ENCODE measurements at regions not wholly inside any gene's neighbourhood (a gene's known extent, or its start where the extent isn't known, plus 50 kb on each side); places are given as distances from the start of the nearest gene placed in this dataset.
A peak's percentile ranks its signal among the peaks of the same experiment; 100 is the strongest.

DNA sequence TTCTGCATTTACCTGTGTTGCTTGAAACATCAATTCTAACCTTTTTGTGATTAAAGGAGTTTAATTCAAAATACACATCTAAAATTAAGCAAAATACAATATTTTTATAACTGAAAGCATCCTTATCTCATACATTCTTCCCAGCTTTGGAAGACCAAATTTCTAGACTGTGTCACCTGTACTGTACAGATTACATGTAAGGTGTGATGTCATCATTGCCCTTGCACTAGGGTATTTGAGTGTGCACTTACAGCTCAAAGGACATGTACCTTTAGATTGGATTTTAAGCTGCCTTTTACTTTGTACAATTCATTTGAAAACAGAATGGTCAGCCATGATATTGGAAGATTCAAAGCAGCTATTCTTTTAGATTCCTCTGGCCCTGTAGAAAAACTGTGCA is 932.8 kb upstream of the POU3F3 start:
- Histone ChIP-seq H3K9me3 (peaks cover 0 to 10% of the 10 kb centered on the region in 2 donors), H3K4me3 (no peak overlapping the region), H3K4me1 (no peaks in the 10 kb centered on the region), H3K27ac (no peak overlapping the region), H3K36me3 (no peaks in the 10 kb centered on the region), H3K27me3 (no peaks in the 10 kb centered on the region)
- ATAC-seq (no peak), DNase-seq (no peak)
- TF ChIP-seq, protein P1, sequence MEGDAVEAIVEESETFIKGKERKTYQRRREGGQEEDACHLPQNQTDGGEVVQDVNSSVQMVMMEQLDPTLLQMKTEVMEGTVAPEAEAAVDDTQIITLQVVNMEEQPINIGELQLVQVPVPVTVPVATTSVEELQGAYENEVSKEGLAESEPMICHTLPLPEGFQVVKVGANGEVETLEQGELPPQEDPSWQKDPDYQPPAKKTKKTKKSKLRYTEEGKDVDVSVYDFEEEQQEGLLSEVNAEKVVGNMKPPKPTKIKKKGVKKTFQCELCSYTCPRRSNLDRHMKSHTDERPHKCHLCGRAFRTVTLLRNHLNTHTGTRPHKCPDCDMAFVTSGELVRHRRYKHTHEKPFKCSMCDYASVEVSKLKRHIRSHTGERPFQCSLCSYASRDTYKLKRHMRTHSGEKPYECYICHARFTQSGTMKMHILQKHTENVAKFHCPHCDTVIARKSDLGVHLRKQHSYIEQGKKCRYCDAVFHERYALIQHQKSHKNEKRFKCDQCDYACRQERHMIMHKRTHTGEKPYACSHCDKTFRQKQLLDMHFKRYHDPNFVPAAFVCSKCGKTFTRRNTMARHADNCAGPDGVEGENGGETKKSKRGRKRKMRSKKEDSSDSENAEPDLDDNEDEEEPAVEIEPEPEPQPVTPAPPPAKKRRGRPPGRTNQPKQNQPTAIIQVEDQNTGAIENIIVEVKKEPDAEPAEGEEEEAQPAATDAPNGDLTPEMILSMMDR (IDR thresholded peaks at IDR 0.05): no peak
- intact Hi-C loops (cut with DNase I): no loop called here

DNA sequence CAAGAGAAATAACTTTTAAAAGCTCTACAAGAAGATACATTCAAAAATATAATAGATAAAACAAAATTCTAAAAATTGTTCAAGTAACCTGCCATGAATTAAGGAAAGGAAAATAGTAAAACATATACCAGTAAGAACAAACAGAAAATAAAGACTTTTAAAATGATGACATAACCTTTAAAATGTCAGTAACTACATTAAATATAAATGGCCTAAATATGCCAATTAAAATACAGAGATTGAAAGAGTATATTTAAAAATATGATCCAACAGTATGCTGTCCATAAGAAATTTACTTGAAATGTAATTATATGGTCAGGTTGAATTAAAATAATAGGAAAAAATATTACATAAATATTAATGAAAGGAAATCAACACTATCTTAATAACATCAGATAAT is 911.7 kb upstream of the POU3F3 start:
- Histone ChIP-seq H3K27me3 (no peaks in the 10 kb centered on the region), H3K9me3 (peaks cover 0 to 35% of the 10 kb centered on the region in 2 donors), H3K4me1 (no peaks in the 10 kb centered on the region), H3K36me3 (no peaks in the 10 kb centered on the region), H3K4me3 (no peak overlapping the region), H3K27ac (no peak overlapping the region)
- intact Hi-C loops (cut with DNase I): no loop called here
- TF ChIP-seq, protein P1 (IDR thresholded peaks at IDR 0.05): no peak
- ATAC-seq (no peak), DNase-seq (no peak)

DNA sequence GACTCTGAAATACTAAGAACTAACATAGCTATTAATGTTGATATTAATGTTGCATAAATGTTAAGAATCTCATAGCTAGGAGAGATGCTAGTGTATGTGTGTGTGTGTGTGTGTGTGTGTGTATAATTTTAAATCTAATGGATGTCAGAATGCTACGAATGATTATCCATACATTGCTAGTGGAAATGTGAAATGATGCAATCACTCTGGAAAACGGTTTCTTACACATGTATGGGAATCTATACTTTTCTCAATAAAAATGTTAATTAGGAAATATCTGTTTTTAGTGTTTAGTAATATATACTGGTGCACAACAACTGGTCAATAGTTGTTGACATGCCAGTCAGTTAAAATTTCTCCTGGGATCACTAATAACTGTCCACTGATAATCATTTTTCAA is 908.8 kb upstream of the POU3F3 start:
- Histone ChIP-seq H3K27ac (no peak overlapping the region), H3K4me1 (no peaks in the 10 kb centered on the region), H3K9me3 (peaks cover 0 to 27% of the 10 kb centered on the region in 2 donors), H3K4me3 (no peak overlapping the region), H3K36me3 (no peaks in the 10 kb centered on the region), H3K27me3 (no peaks in the 10 kb centered on the region)
- intact Hi-C loops (cut with DNase I): no loop called here
- TF ChIP-seq, protein P1 (IDR thresholded peaks at IDR 0.05): no peak
- no peak for ATAC-seq
- no peak for DNase-seq

DNA sequence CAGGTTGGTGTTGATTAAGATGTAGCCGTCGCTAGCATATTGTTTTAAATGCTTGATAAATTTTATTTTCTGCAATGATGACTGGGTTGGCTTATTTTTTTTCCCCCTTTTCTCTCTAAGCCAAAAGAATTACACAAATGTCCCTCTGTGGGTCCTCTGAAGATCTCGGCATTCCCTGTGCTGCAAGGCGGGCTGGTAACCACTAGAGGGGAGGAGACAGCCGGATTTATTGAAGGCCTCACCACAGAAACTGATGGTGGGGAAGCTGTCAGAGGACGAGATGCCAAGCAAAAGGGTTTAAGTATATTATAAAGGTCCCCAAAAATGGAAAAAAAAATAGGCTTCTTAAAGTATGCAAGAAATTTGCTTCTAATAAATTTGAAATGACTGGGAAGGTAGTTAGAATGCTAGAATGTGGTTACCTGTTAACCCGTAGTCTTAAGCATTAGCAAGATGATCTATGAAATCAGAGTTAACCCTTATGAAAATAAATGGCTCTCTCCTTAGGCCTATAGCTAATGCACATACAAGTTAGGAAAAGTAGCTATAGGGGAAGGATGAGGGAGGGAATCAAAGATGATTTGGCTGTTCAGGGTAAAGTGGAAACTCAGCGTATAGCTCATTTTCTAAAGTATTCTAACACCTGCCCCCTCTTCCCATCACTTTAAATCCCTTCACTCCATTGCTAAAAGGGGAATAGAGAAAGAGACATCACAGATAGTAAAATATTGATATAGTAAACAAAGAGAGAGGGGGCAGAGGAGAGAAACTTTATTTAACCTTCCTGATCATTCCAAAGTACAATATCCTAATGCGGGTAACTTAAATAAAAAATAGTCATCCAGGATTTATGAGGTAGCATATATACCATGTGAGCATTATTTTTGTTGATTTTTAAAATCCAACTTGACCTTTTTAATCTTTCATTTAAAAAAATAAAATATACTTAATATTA is 894.5 kb upstream of the POU3F3 start:
- H3K27me3 ChIP-seq: no peaks in the 10 kb centered on the region
- no peaks in the 10 kb centered on the region for H3K36me3 ChIP-seq
- intact Hi-C loops (cut with DNase I): no loop called here
- TF ChIP-seq, protein P1 (IDR thresholded peaks at IDR 0.05): peak in 1 of 2 donors; percentile 34
- H3K4me3 ChIP-seq: no peak overlapping the region
- peak in 3 of 4 donors; percentile 9 to 49 (median 10) for DNase-seq
- H3K27ac ChIP-seq: no peak overlapping the region
- ATAC-seq: peak; percentile 71
- no peaks in the 10 kb centered on the region for H3K4me1 ChIP-seq
- H3K9me3 ChIP-seq: no peaks in the 10 kb centered on the region

DNA sequence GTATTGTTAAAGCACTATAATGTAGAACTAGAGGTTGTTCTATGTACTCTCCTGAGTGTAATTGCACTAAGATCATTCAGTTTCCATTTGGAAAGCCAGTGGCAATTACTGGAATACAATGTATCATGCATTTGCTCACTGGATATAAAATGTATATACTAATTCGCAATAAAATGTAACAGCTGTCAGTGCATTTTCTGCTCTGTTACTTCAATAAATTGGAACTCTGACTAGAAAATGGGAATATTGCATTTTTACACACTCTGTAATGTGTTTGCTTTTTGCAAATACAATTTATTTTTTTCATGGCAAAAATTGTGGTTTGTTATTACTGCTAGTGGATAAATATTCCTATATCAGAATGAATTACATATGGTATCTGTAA is 893.8 kb upstream of the POU3F3 start:
- no peak for ATAC-seq
- H3K36me3 ChIP-seq: no peaks in the 10 kb centered on the region
- no peak for DNase-seq
- intact Hi-C loops (cut with DNase I): no loop called here
- H3K9me3 ChIP-seq: no peaks in the 10 kb centered on the region
- H3K27ac ChIP-seq: no peak overlapping the region
- H3K27me3 ChIP-seq: no peaks in the 10 kb centered on the region
- H3K4me1 ChIP-seq: no peaks in the 10 kb centered on the region
- no peak overlapping the region for H3K4me3 ChIP-seq
- TF ChIP-seq, protein P1 (IDR thresholded peaks at IDR 0.05): no peak

Measured in left lung (tissue), 4 donors.